Fibroblast of the aortic adventitia (primary cell): ENCODE measurements at regions not wholly inside any gene's neighbourhood (a gene's known extent, or its start where the extent isn't known, plus 50 kb on each side); places are given as distances from the start of the nearest gene placed in this dataset.
"Not testable (repeated sequence)": the region's sequence is repeated elsewhere in the genome, so short reads cannot be mapped to it uniquely, and the experiment has no call there.

Experiments
- DNase-seq: peaks from one replicate; pipeline ENCODE4 v3.0.0-alpha.2; 2010; ENCODE audit warnings: low read depth
- H3K4me3 ChIP-seq: 2 replicates; pipeline ENCODE4 v1.5.1; 2011; ENCODE audit warnings: low read depth, mild to moderate bottlenecking, control low read depth, low read length, moderate library complexity
- TF ChIP-seq, protein P1 (sequence below): IDR thresholded peaks from 2 replicates; pipeline ENCODE4 v1.5.1; 2011; ENCODE audit warnings: mild to moderate bottlenecking, low read length, control low read depth, inconsistent platforms; ENCODE audit not compliant: insufficient read depth

DNA sequence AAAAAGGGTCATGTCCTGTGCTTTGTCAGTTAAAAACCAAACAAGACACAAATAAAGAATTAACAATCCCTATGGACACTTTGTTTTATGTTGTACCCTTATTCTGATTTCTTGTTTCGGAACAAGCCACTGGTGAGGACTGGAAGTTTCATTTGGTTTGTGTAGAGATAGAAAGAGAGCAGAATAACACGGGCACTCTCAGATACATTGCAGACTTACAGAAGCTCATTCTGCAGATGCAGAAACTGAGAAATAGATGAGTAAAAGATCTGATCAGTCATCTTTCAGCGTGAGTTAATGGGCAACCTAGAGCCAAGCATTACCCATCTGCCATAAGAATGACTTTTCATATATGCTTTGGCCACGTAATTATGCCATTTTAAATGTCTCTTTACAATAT is 407.6 kb downstream of the RAB38 start:
- no peak overlapping the region for H3K4me3 ChIP-seq
- TF ChIP-seq, protein P1, sequence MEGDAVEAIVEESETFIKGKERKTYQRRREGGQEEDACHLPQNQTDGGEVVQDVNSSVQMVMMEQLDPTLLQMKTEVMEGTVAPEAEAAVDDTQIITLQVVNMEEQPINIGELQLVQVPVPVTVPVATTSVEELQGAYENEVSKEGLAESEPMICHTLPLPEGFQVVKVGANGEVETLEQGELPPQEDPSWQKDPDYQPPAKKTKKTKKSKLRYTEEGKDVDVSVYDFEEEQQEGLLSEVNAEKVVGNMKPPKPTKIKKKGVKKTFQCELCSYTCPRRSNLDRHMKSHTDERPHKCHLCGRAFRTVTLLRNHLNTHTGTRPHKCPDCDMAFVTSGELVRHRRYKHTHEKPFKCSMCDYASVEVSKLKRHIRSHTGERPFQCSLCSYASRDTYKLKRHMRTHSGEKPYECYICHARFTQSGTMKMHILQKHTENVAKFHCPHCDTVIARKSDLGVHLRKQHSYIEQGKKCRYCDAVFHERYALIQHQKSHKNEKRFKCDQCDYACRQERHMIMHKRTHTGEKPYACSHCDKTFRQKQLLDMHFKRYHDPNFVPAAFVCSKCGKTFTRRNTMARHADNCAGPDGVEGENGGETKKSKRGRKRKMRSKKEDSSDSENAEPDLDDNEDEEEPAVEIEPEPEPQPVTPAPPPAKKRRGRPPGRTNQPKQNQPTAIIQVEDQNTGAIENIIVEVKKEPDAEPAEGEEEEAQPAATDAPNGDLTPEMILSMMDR, result no peak
- no peak for DNase-seq

DNA sequence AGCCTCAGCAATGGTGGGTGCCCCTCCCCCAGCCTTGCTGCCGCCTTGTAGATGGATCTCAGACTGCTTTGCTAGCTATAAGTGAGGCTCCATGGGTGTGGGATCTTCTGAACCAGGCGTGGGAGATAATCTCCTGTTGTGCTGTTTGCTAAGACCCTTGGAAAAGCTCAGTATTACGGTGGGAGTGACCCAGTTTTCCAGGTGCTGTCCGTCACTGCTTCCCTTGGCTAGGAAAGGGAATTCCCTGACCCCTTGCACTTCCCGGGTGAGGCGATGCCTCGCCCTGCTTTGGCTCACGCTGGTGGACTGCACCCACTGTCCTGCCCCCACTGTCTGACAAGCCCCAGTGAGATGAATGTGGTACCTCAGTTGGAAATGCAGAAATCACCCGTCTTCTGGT is 411.2 kb downstream of the RAB38 start:
- not testable (repeated sequence) for DNase-seq, H3K4me3 ChIP-seq

DNA sequence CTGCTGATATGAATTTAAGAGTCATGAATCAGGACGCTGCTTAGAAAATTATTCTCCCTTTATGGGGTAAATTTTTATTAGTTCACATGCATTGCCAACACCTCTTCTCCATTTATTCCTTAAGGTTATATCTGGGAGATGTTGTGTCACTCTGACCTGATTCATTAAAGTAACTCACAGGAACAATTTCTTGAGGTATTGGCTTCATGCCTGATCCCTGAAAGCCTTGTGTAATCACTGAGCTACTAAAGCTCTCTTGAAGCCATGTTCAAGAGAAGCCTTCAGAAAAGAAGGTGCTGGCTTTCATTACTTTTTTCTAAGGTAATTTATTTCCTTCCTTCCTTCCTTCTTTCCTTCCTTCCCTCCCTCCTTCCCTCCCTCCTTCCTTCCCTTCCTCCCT is 420.6 kb downstream of the RAB38 start:
- DNase-seq, result no peak
- H3K4me3 ChIP-seq, result no peak overlapping the region

DNA sequence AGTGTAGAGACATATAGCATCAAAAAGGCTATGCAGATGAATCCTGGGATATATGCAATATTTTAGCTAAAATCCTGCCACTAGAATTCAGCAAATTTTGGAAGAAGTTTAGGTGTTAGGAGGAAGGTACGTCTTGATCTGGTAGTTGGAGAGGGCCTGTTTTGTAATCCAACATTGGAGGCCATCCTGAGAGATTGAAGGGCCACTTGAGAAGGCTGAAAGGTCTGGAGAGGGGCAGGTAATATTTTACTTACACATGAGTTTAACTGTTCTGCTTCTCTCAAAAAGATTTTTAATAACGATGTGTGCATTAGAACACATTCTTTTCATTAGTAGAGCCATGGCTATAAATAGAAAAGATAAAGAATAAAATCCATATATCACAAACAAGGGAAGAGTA is 422.1 kb downstream of the RAB38 start:
- TF ChIP-seq, protein P1, result no peak
- no peak overlapping the region for H3K4me3 ChIP-seq
- no peak for DNase-seq

More for the DNA sequence above, 420.6 kb downstream of the RAB38 start:
- TF ChIP-seq, protein P1, result no peak

DNA sequence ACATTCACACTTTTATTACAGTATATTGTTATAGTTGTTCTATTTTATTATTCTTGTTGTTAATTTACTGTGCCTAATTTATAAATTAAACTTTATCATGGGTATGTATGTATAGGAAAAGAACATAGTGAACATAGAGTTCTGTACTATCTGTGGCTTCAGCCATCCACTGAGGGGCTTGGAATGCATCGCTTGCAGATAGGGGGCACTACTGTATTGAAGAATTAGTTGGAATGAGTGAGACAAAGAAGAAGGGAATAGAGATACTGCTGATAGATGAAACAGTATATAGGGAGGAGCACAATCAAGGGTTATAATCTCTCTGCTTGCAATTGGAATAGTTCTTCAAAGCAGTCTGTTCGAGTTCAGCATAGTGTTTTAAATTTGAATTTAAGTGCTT is 432.2 kb downstream of the RAB38 start:
- DNase-seq, result no peak
- TF ChIP-seq, protein P1, result no peak
- no peak overlapping the region for H3K4me3 ChIP-seq

DNA sequence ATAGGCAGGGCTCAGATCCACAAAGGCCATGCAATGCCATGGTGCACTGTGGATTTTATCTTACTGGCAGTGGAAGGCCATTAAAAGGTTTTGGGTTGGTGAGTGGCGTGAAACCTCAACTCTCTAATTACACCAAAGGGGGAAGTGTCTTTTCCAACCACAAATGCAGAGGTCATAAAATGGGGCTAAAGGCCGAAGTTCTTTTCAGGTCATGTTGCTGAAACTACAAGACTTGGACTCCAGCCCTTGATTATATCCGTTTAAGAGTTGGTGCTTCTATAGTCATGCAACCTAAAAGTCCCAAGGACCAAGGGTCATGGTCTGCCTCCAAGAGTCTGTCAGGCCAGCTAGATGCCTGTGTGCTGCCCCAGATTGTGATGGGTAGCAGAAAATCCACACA is 434.3 kb downstream of the RAB38 start:
- TF ChIP-seq, protein P1, result no peak
- DNase-seq, result no peak
- no peak overlapping the region for H3K4me3 ChIP-seq

DNA sequence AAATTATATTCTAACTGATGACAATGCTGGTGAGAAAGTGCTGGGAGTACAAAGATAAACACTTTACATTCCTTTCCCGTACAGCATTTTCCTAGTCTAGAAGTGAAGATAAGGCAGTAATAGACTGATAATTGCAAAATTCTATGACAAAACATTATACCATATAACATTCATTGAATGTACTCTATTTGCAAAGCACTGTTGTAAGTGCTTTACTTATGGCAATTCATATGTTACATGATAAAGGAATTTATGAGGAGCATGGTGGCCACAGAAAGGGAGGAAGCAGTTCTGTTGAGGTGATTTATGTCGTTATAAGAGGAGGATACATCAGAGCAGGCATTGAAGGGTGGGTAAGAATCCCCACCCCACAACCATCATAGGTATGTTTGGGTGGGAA is 434.8 kb downstream of the RAB38 start:
- H3K4me3 ChIP-seq, result no peak overlapping the region
- DNase-seq, result no peak
- TF ChIP-seq, protein P1, result no peak
